ENCODE measurements at regions not wholly inside any gene's neighbourhood (a gene's known extent, or its start where the extent isn't known, plus 50 kb on each side); places are given as distances from the start of the nearest gene placed in this dataset.

DNA sequence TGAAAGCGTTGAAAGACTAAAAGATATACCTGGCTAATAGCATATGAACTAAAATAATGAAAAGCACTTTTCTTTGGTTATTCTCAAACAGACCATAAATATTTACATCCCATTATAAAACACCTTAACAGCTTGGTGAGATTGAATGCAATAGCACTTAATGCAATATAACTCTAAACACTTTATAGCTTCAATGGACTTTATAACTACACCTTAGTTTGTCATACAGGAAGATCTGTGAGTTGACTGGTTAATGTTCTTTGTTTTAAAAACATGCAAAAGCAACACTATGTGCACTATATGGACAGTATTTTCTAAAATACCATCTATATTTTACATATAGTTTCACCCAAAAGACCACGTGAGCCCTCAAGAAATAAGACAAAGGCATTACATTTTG, 353.3 kb upstream of the ACVR2A start:
- Histone ChIP-seq H3K4me3 (ENCODE audit: low read depth, low read length) (no peak overlapping the region), H3K36me3 (no peaks in the 10 kb centered on the region), H3K27me3 (ENCODE audit: insufficient read depth, low read depth, severe bottlenecking) (no peaks in the 10 kb centered on the region), H3K27ac (no peak overlapping the region), H3K9me3 (ENCODE audit: severe bottlenecking) (no peaks in the 10 kb centered on the region)
- DNase-seq = no peak
- TF ChIP-seq, protein P1, sequence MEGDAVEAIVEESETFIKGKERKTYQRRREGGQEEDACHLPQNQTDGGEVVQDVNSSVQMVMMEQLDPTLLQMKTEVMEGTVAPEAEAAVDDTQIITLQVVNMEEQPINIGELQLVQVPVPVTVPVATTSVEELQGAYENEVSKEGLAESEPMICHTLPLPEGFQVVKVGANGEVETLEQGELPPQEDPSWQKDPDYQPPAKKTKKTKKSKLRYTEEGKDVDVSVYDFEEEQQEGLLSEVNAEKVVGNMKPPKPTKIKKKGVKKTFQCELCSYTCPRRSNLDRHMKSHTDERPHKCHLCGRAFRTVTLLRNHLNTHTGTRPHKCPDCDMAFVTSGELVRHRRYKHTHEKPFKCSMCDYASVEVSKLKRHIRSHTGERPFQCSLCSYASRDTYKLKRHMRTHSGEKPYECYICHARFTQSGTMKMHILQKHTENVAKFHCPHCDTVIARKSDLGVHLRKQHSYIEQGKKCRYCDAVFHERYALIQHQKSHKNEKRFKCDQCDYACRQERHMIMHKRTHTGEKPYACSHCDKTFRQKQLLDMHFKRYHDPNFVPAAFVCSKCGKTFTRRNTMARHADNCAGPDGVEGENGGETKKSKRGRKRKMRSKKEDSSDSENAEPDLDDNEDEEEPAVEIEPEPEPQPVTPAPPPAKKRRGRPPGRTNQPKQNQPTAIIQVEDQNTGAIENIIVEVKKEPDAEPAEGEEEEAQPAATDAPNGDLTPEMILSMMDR (IDR thresholded peaks at IDR 0.05; ENCODE audit: low read depth, low read length) = no peak

DNA sequence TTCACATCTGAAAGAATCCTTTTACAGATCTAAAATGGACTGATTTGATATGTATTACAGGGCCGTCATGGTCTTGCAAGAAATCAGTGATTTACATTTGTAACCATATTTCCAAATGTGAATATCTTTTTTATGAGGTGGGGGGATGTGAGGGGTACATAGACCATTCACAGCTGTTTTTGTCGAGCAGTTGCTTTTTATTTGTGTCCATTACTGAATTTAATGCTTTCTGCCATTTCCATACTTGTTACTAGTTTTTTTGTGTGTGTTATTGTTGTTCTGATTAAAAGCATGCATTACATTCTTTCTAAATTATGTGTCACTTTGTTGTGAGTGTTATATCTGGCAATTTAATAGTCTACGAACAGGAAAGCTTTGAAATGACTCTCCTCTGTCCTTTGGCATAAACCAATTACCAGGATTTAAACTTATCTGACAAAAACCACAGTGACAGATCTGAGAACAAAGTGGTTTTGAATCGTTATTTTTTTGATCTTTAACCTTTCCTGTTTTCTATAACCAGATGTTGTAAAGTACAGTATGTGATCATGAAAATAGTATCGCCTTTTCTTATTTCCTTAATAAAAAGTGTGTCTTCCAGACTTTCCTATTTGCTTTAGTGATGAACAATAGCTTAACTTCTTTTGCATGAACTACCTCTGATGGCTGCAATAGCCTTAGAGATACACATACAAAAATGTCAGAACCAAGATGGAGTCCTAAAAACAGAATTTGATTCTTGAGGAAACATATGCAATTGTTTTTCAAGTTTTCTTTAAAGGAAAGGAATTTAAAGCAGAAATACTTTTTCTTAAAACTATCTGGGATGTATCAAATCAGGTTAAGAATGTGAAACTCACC, 354.2 kb upstream of the ACVR2A start:
- Histone ChIP-seq H3K27me3 (ENCODE audit: insufficient read depth, low read depth, severe bottlenecking) (no peaks in the 10 kb centered on the region), H3K4me3 (ENCODE audit: low read depth, low read length) (no peak overlapping the region), H3K9me3 (ENCODE audit: severe bottlenecking) (no peaks in the 10 kb centered on the region), H3K36me3 (no peaks in the 10 kb centered on the region), H3K27ac (no peak overlapping the region)
- TF ChIP-seq, protein P1 (IDR thresholded peaks at IDR 0.05; ENCODE audit: low read depth, low read length) = no peak
- no peak for DNase-seq

DNA sequence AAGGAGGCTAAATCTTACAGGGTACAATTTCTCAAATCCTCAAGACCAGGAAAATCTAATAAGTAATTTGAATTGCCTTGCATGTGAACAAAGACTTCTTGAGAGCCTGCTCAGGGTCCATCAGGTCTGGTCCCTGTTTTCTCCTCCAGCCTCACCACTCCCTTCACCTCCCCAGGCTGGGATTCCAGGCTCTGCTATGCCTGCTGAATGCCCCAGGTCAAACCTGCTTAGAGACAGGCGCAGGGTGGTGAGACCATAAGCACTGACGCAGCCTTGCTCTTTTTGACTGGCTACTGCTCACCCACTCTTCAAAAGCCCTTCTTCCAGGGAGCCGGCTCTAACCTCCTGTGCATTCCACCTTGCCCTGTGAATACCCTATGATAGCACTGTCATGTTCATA, 356.4 kb upstream of the ACVR2A start:
- TF ChIP-seq, protein P1 (IDR thresholded peaks at IDR 0.05; ENCODE audit: low read depth, low read length) = no peak
- no peak for DNase-seq
- Histone ChIP-seq H3K36me3 (no peaks in the 10 kb centered on the region), H3K27me3 (ENCODE audit: insufficient read depth, low read depth, severe bottlenecking) (no peaks in the 10 kb centered on the region), H3K27ac (no peak overlapping the region), H3K4me3 (ENCODE audit: low read depth, low read length) (no peak overlapping the region), H3K9me3 (ENCODE audit: severe bottlenecking) (no peaks in the 10 kb centered on the region)

DNA sequence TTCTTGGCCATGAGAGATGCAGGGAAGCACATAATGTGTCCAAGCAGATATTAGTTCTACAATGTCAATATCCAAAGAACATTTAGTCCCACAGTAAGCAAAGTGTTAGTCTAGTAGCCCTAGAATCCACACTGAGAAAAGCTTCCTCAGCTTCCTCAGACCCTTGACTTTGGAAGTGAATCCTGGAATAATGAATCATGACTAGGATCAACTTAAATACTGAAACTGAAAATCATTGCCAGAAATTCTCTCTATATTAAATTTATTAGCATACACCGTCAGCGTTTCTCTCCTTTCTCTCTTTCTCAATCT, 356.9 kb upstream of the ACVR2A start:
- Histone ChIP-seq H3K4me3 (ENCODE audit: low read depth, low read length) (no peak overlapping the region), H3K9me3 (ENCODE audit: severe bottlenecking) (no peaks in the 10 kb centered on the region), H3K36me3 (no peaks in the 10 kb centered on the region), H3K27me3 (ENCODE audit: insufficient read depth, low read depth, severe bottlenecking) (no peaks in the 10 kb centered on the region), H3K27ac (no peak overlapping the region)
- DNase-seq = no peak
- TF ChIP-seq, protein P1 (IDR thresholded peaks at IDR 0.05; ENCODE audit: low read depth, low read length) = no peak

- DNase-seq = no peak
- Histone ChIP-seq H3K27ac (no peak overlapping the region), H3K27me3 (ENCODE audit: insufficient read depth, low read depth, severe bottlenecking) (no peaks in the 10 kb centered on the region), H3K4me3 (ENCODE audit: low read depth, low read length) (no peak overlapping the region), H3K36me3 (no peaks in the 10 kb centered on the region), H3K9me3 (ENCODE audit: severe bottlenecking) (no peaks in the 10 kb centered on the region)
- TF ChIP-seq, protein P1 (IDR thresholded peaks at IDR 0.05; ENCODE audit: low read depth, low read length) = no peak
Measured at GRCh38 chr2:147487286-147487977, 357.4 kb upstream of the ACVR2A start.

Measured in WERI-Rb-1 (cell line).